ENCODE measurements at regions not wholly inside any gene's neighbourhood (a gene's known extent, or its start where the extent isn't known, plus 50 kb on each side); places are given as distances from the start of the nearest gene placed in this dataset.

DNA sequence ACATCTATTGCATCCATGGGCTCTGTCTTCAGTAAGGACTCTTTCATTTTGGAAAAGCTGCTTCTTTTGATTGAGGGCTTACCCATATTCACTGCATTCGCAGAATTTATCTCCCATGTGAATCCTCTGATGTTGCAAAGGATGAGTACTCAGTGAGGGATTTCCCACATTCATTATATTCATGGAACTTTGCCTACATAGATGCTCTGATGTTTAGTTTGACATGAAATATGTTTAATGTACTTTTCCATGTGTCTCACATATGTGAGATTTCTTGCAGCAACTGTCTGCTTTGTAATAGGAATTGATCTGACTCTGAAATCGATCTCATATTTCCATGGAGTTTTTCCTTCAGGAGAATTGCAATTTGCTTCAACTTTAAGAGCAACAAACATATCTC is 1699.6 kb upstream of the FLRT2 start:
- Histone ChIP-seq H3K27ac (ENCODE audit: low read depth, low read length, poor library complexity, severe bottlenecking) (no peak overlapping the region), H3F3A (ENCODE audit: insufficient read depth, low read length) (no peaks in the 10 kb centered on the region), H3K9me2 (ENCODE audit: low read depth, low read length) (no peaks in the 10 kb centered on the region), H2AFZ (ENCODE audit: low read length) (no peak overlapping the region), H3K4me3 (ENCODE audit: low read depth, low read length, poor library complexity, severe bottlenecking) (no peak overlapping the region), H3K4me1 (ENCODE audit: insufficient read depth, low read length, severe bottlenecking) (no peaks in the 10 kb centered on the region), H3K27me3 (ENCODE audit: insufficient read depth, low read length) (no peaks in the 10 kb centered on the region), H3K79me2 (ENCODE audit: insufficient read depth, low read length) (no peaks in the 10 kb centered on the region), H4K20me1 (ENCODE audit: insufficient read depth, low read length) (no peaks in the 10 kb centered on the region), H3K9me3 (ENCODE audit: low read length) (no peaks in the 10 kb centered on the region), H3K4me2 (ENCODE audit: low read length) (no peak overlapping the region), H3K36me3 (ENCODE audit: insufficient read depth, low read length) (no peaks in the 10 kb centered on the region), H3K9ac (ENCODE audit: low read length) (no peak overlapping the region)
- TF ChIP-seq EZH2 (IDR thresholded peaks at IDR 0.05; ENCODE audit: borderline replicate concordance, low read length): no peak
- TF ChIP-seq, protein P1, sequence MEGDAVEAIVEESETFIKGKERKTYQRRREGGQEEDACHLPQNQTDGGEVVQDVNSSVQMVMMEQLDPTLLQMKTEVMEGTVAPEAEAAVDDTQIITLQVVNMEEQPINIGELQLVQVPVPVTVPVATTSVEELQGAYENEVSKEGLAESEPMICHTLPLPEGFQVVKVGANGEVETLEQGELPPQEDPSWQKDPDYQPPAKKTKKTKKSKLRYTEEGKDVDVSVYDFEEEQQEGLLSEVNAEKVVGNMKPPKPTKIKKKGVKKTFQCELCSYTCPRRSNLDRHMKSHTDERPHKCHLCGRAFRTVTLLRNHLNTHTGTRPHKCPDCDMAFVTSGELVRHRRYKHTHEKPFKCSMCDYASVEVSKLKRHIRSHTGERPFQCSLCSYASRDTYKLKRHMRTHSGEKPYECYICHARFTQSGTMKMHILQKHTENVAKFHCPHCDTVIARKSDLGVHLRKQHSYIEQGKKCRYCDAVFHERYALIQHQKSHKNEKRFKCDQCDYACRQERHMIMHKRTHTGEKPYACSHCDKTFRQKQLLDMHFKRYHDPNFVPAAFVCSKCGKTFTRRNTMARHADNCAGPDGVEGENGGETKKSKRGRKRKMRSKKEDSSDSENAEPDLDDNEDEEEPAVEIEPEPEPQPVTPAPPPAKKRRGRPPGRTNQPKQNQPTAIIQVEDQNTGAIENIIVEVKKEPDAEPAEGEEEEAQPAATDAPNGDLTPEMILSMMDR (IDR thresholded peaks at IDR 0.05; ENCODE audit: low read length): no peak

DNA sequence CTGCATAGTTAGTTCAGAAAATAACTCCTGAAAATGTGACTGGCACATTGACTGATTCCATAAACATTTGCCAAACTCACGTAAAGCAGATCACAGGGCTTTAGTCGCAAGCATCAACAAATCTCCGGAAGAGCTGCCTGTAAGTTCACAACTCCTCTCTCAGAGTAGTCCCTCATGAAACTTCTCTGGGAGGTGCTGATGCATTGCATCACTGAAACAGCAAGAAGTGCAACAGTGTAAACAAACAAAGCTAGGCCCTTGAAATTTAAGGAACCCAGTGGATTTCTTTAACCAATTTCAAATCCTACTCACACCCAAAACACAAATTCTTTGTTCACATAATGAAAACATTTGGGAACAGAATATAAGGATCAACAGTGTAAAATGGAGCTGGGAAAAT is 1691.7 kb upstream of the FLRT2 start:
- no peak overlapping the region for H2AFZ ChIP-seq (ENCODE audit: low read length)
- H3K4me2 ChIP-seq (ENCODE audit: low read length): no peak overlapping the region
- TF ChIP-seq, protein P1 (IDR thresholded peaks at IDR 0.05; ENCODE audit: low read length): no peak
- TF ChIP-seq EZH2 (IDR thresholded peaks at IDR 0.05; ENCODE audit: borderline replicate concordance, low read length): no peak
- no peaks in the 10 kb centered on the region for H3K4me1 ChIP-seq (ENCODE audit: insufficient read depth, low read length, severe bottlenecking)
- no peaks in the 10 kb centered on the region for H3K9me2 ChIP-seq (ENCODE audit: low read depth, low read length)
- no peaks in the 10 kb centered on the region for H3K9me3 ChIP-seq (ENCODE audit: low read length)
- no peaks in the 10 kb centered on the region for H4K20me1 ChIP-seq (ENCODE audit: insufficient read depth, low read length)
- H3K36me3 ChIP-seq (ENCODE audit: insufficient read depth, low read length): no peaks in the 10 kb centered on the region
- H3K79me2 ChIP-seq (ENCODE audit: insufficient read depth, low read length): no peaks in the 10 kb centered on the region
- no peaks in the 10 kb centered on the region for H3F3A ChIP-seq (ENCODE audit: insufficient read depth, low read length)
- no peak overlapping the region for H3K27ac ChIP-seq (ENCODE audit: low read depth, low read length, poor library complexity, severe bottlenecking)
- H3K9ac ChIP-seq (ENCODE audit: low read length): no peak overlapping the region
- H3K4me3 ChIP-seq (ENCODE audit: low read depth, low read length, poor library complexity, severe bottlenecking): no peak overlapping the region
- no peaks in the 10 kb centered on the region for H3K27me3 ChIP-seq (ENCODE audit: insufficient read depth, low read length)

DNA sequence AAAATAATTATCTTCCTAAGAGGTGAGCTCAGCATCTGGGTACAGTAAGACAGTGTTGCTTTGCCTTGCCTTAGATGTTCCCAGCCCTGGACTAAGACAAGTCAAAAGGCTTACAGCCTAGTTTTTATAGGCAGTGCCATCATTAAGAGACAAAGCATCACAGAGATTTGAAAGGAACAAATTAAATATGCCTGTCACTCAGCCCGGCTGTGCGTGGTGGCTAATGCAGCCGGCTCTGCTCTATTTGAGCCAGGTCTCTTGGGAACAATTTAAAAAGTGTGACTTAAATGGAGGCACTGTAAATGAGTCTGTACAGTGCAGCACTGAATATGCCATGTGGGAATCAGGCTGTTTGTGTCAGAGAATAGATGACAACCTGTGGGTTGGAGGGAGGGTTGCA is 1687.4 kb upstream of the FLRT2 start:
- no peak for TF ChIP-seq EZH2 (IDR thresholded peaks at IDR 0.05; ENCODE audit: borderline replicate concordance, low read length)
- TF ChIP-seq, protein P1 (IDR thresholded peaks at IDR 0.05; ENCODE audit: low read length): no peak
- H3K4me3 ChIP-seq (ENCODE audit: low read depth, low read length, poor library complexity, severe bottlenecking): no peak overlapping the region
- no peaks in the 10 kb centered on the region for H3K9me3 ChIP-seq (ENCODE audit: low read length)
- no peaks in the 10 kb centered on the region for H3F3A ChIP-seq (ENCODE audit: insufficient read depth, low read length)
- no peak overlapping the region for H3K9ac ChIP-seq (ENCODE audit: low read length)
- H3K36me3 ChIP-seq (ENCODE audit: insufficient read depth, low read length): no peaks in the 10 kb centered on the region
- no peaks in the 10 kb centered on the region for H3K27me3 ChIP-seq (ENCODE audit: insufficient read depth, low read length)
- no peak overlapping the region for H3K4me2 ChIP-seq (ENCODE audit: low read length)
- H3K27ac ChIP-seq (ENCODE audit: low read depth, low read length, poor library complexity, severe bottlenecking): no peak overlapping the region
- H3K9me2 ChIP-seq (ENCODE audit: low read depth, low read length): no peaks in the 10 kb centered on the region
- no peak overlapping the region for H2AFZ ChIP-seq (ENCODE audit: low read length)
- H3K79me2 ChIP-seq (ENCODE audit: insufficient read depth, low read length): no peaks in the 10 kb centered on the region
- no peaks in the 10 kb centered on the region for H3K4me1 ChIP-seq (ENCODE audit: insufficient read depth, low read length, severe bottlenecking)
- no peaks in the 10 kb centered on the region for H4K20me1 ChIP-seq (ENCODE audit: insufficient read depth, low read length)
